H9 (cell line): ENCODE measurements at regions not wholly inside any gene's neighbourhood (a gene's known extent, or its start where the extent isn't known, plus 50 kb on each side); places are given as distances from the start of the nearest gene placed in this dataset.

Experiments
- DNase-seq: peaks from one replicate; pipeline ENCODE4 v3.0.0-alpha.2; 2017
- H2AFZ ChIP-seq: one replicate; pipeline ENCODE4 v1.6.1; 2013; ENCODE audit warnings: mild to moderate bottlenecking, low read length, control low read depth, moderate library complexity
- H2AK5ac ChIP-seq: 2 replicates; pipeline ENCODE4 v1.6.1; 2013; ENCODE audit warnings: low read length, control low read depth, mixed read lengths; ENCODE audit not compliant: insufficient read length
- H2BK120ac ChIP-seq: one replicate; pipeline ENCODE4 v1.6.1; 2013; ENCODE audit warnings: low read depth, mild to moderate bottlenecking, low read length, control low read depth, inconsistent platforms; ENCODE audit not compliant: poor library complexity, severe bottlenecking
- H2BK12ac ChIP-seq: 2 replicates; pipeline ENCODE4 v1.6.1; 2013; ENCODE audit warnings: low read length, control low read depth, mixed read lengths, low read depth; ENCODE audit not compliant: insufficient read length
- H2BK15ac ChIP-seq: 2 replicates; pipeline ENCODE4 v1.6.1; 2013; ENCODE audit warnings: low read depth, low read length, control low read depth
- H2BK20ac ChIP-seq: one replicate; pipeline ENCODE4 v1.6.1; 2013; ENCODE audit warnings: low read depth, mild to moderate bottlenecking, low read length, control low read depth, inconsistent platforms; ENCODE audit not compliant: poor library complexity, severe bottlenecking
- H2BK5ac ChIP-seq: 2 replicates; pipeline ENCODE4 v1.6.1; 2013; ENCODE audit warnings: low read length, control low read depth, mixed read lengths; ENCODE audit not compliant: insufficient read length
- H3K14ac ChIP-seq: 2 replicates; pipeline ENCODE4 v1.6.1; 2013; ENCODE audit warnings: low read length, control low read depth; ENCODE audit not compliant: insufficient read depth
- H3K18ac ChIP-seq: 2 replicates; pipeline ENCODE4 v1.6.1; 2013; ENCODE audit warnings: low read depth, mild to moderate bottlenecking, mixed read lengths, low read length, control low read depth; ENCODE audit not compliant: insufficient read length
- H3K23ac ChIP-seq: 2 replicates; pipeline ENCODE4 v1.6.1; 2013; ENCODE audit warnings: low read length, control low read depth, mixed read lengths, low read depth; ENCODE audit not compliant: insufficient read length
- H3K23me2 ChIP-seq: 2 replicates; pipeline ENCODE4 v1.6.1; 2013; ENCODE audit warnings: low read depth, mild to moderate bottlenecking, mixed read lengths, low read length, control low read depth; ENCODE audit not compliant: insufficient read length, poor library complexity, severe bottlenecking
- H3K27ac ChIP-seq: 2 replicates; pipeline ENCODE4 v1.5.1; 2013; ENCODE audit warnings: low read length, control low read depth, mixed read lengths, low read depth; ENCODE audit not compliant: insufficient read length
- H3K27me3 ChIP-seq: 2 replicates; pipeline ENCODE4 v1.6.1; 2013; ENCODE audit warnings: low read length, control low read depth, inconsistent platforms; ENCODE audit not compliant: insufficient read depth
- H3K4ac ChIP-seq: 2 replicates; pipeline ENCODE4 v1.6.1; 2013; ENCODE audit warnings: low read depth, mild to moderate bottlenecking, control low read depth, inconsistent platforms, low read length, moderate library complexity
- H3K4me1 ChIP-seq: 2 replicates; pipeline ENCODE4 v1.6.1; 2013; ENCODE audit warnings: low read length, control low read depth, inconsistent platforms; ENCODE audit not compliant: insufficient read depth
- H3K4me2 ChIP-seq: 2 replicates; pipeline ENCODE4 v1.6.1; 2013; ENCODE audit warnings: low read length, control low read depth, mixed read lengths; ENCODE audit not compliant: insufficient read length, insufficient read depth
- H3K56ac ChIP-seq: 2 replicates; pipeline ENCODE4 v1.6.1; 2013; ENCODE audit warnings: low read depth, mild to moderate bottlenecking, mixed read lengths, low read length, control low read depth; ENCODE audit not compliant: insufficient read length
- H3K79me1 ChIP-seq: 2 replicates; pipeline ENCODE4 v1.6.1; 2013; ENCODE audit warnings: low read depth, mild to moderate bottlenecking, moderate library complexity, low read length, control low read depth, inconsistent platforms; ENCODE audit not compliant: insufficient read depth, poor library complexity, severe bottlenecking
- H3K79me2 ChIP-seq: 2 replicates; pipeline ENCODE4 v1.6.1; 2013; ENCODE audit warnings: low read length, control low read depth, inconsistent platforms; ENCODE audit not compliant: insufficient read depth
- H3K9ac ChIP-seq: 2 replicates; pipeline ENCODE4 v1.6.1; 2013; ENCODE audit warnings: low read length, control low read depth, mixed read lengths; ENCODE audit not compliant: insufficient read length; ENCODE audit errors: extremely low read depth
- H3K9me3 ChIP-seq: one replicate; pipeline ENCODE4 v1.6.1; 2013; ENCODE audit warnings: low read depth, low read length, inconsistent platforms; ENCODE audit not compliant: control insufficient read depth
- H3T11ph ChIP-seq: one replicate; pipeline ENCODE4 v1.6.1; 2013; ENCODE audit warnings: mild to moderate bottlenecking, low read length, control low read depth, inconsistent platforms
- H4K20me1 ChIP-seq: one replicate; pipeline ENCODE4 v1.6.1; 2013; ENCODE audit not compliant: control insufficient read depth, insufficient read length, insufficient read depth
- H4K5ac ChIP-seq: 2 replicates; pipeline ENCODE4 v1.6.1; 2013; ENCODE audit warnings: low read depth, mild to moderate bottlenecking, mixed read lengths, low read length, control low read depth; ENCODE audit not compliant: insufficient read length
- H4K8ac ChIP-seq: replicated peaks from 2 replicates; pipeline ENCODE4 v1.6.1; 2013; ENCODE audit warnings: low read length, control low read depth, mixed read lengths, low read depth; ENCODE audit not compliant: insufficient read length
- H4K91ac ChIP-seq: 2 replicates; pipeline ENCODE4 v1.6.1; 2013; ENCODE audit warnings: low read depth, mild to moderate bottlenecking, moderate library complexity, mixed read lengths, low read length, control low read depth; ENCODE audit not compliant: insufficient read length
- H3K27ac Mint-ChIP-seq, 3 experiments: 2 replicates in 2 of 3; 3 replicates in 1 of 3; pipeline ENCODE4 v1.8.0; 2020 to 2021; ENCODE audit warnings: mixed read lengths in 3 of 3, mild to moderate bottlenecking in 1 of 3, moderate library complexity in 1 of 3
- H3K27me3 Mint-ChIP-seq: 2 replicates; pipeline ENCODE4 v1.8.0; 2021; ENCODE audit warnings: low read depth, mild to moderate bottlenecking, moderate library complexity, mixed read lengths
- H3K36me3 Mint-ChIP-seq, 3 experiments: 2 replicates in 2 of 3; 3 replicates in 1 of 3; pipeline ENCODE4 v1.8.0; 2020 to 2021; ENCODE audit warnings: low read depth in 3 of 3, mixed read lengths in 3 of 3; ENCODE audit not compliant: insufficient read depth in 1 of 3
- H3K4me1 Mint-ChIP-seq, 2 experiments: 2 replicates each; pipeline ENCODE4 v1.8.0; 2020; ENCODE audit warnings: mixed read lengths in 2 of 2
- H3K4me3 Mint-ChIP-seq, 2 experiments: 2 replicates in 1 of 2; 3 replicates in 1 of 2; pipeline ENCODE4 v1.8.0; 2020 to 2021; ENCODE audit warnings: mild to moderate bottlenecking in 2 of 2, mixed read lengths in 2 of 2, moderate library complexity in 1 of 2
- H3K9me3 Mint-ChIP-seq, 2 experiments: 2 replicates in 1 of 2; 3 replicates in 1 of 2; pipeline ENCODE4 v1.8.0; 2020; ENCODE audit warnings: mild to moderate bottlenecking in 2 of 2, mixed read lengths in 2 of 2, moderate library complexity in 1 of 2
- CTCF ChIP-seq: fragments of 200-600 bp; sonication (generic); conservative IDR thresholded peaks from 3 replicates; pipeline ENCODE4 v1.8.0; 2021; ENCODE audit warnings: antibody characterized with exemption, mild to moderate bottlenecking
- WGBS: extraction: QIAGEN DNeasy Blood & Tissue Kit; methylation state at CpG from one replicate; pipeline ENCODE4 v1.1.7; 2013; ENCODE audit warnings: missing lambda C conversion rate, low lambda C conversion rate, mixed read lengths; ENCODE audit not compliant: insufficient read length; ENCODE audit errors: extremely low coverage; 5-methylcytosine and 5-hydroxymethylcytosine counted together

GRCh38 chr15:39430389-39430788 is 150.5 kb upstream of the THBS1 start:
- Histone ChIP-seq H3K27ac (no peak overlapping the region), H3K4ac (no peak overlapping the region), H3K18ac (no peak overlapping the region), H3K9me3 (no peaks in the 10 kb centered on the region), H2BK120ac (no peak overlapping the region), H3K27me3 (no peaks in the 10 kb centered on the region), H4K5ac (no peak overlapping the region), H3K79me1 (no peaks in the 10 kb centered on the region), H2BK20ac (no peak overlapping the region), H3K4me2 (no peak overlapping the region), H3K23me2 (no peaks in the 10 kb centered on the region), H3K14ac (no peak overlapping the region), H4K20me1 (no peaks in the 10 kb centered on the region), H4K8ac (no peak overlapping the region), H2AFZ (no peak overlapping the region), H3T11ph (no peak overlapping the region), H3K79me2 (no peaks in the 10 kb centered on the region), H2AK5ac (no peak overlapping the region), H3K4me1 (peaks cover 6% of the 10 kb centered on the region; the same call in 1 of the 2 replicates), H3K9ac (no peak overlapping the region), H2BK5ac (no peak overlapping the region), H3K56ac (no peak overlapping the region), H2BK12ac (no peak overlapping the region), H4K91ac (no peak overlapping the region), H3K23ac (no peak overlapping the region), H2BK15ac (no peak overlapping the region)
- no peak for TF ChIP-seq CTCF
- Mint-ChIP-seq H3K4me1 (peaks cover 20% of the 10 kb centered on the region in 2 experiments), H3K9me3 (no peaks in the 10 kb centered on the region; a peak in 1 of 5 replicates), H3K27ac (no peak overlapping the region; a peak in 1 of 7 replicates), H3K36me3 (no peaks in the 10 kb centered on the region; a peak in 1 of 7 replicates), H3K4me3 (no peak overlapping the region), H3K27me3 (no peaks in the 10 kb centered on the region; the same call in 1 of the 2 replicates)
- WGBS = no CpG with 5 or more reads among the region's 3 CpGs
- DNase-seq = no peak
